HL-60/S4 treated with retinoic acid at 250 ng/mL for 4 days and 3 days (cell line): ENCODE measurements at regions not wholly inside any gene's neighbourhood (a gene's known extent, or its start where the extent isn't known, plus 50 kb on each side); places are given as distances from the start of the nearest gene placed in this dataset.

Experiments
- in situ Hi-C: fragments of 300-500 bp; cut with MboI; formaldehyde crosslinking; loops from 2 replicates; pipeline ENCODE4 v1.7.0; 2022; ENCODE audit warnings: low sequenced_read_pairs

GRCh38 chr9:108311745-108312144 lies 544.0 kb downstream of the ACTL7B start:
- in situ Hi-C loops = no loop called here

- in situ Hi-C loops = no loop called here
Measured at GRCh38 chr9:108310202-108310601, 545.6 kb downstream of the ACTL7B start.

DNA sequence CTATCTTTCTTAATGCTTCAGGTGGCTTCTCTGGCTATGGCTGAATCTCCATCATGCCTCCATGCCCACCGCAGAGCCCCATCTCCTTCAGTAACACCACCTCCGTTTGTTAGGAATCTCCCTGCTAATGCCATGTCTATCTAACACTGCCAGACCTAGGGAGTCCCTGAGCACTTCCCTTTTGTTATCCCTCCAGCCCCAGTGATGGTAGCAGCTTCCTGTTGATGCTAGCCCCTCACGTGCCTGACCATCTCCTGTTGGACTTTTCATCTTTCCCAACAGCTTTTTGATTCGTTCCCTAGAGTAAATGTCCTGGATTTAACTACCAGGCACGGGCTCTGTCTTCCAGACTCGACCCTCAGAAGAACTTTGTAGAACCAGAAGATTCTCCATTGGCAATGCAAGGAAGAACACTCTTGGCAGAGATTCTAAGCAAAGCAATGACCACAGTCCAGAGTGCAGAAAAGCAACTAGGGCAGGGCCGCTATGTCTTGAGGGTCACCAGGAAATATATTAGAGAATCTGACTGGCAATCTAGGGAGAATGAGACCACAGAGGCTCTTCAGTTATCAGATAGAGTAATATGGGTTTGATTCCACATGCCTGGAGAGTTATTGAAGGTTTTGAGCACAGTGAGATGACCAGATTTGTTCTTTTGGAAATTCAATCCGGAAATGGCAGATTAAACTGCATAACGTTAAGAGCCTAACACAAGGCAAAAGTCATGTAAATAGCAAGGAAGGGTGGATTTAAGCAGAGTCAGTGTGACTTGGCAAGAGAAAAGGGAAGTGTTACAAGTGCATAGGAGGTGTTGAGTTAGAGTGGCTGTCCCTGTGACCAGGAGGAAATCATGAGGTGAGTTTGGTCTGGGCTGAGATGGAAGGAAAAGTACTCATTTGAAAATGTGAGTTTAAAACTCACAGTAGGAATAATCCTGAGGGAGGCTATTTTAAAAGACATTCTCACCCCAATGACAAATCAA lies 555.2 kb downstream of the ACTL7B start:
- in situ Hi-C loops = no loop called here

DNA sequence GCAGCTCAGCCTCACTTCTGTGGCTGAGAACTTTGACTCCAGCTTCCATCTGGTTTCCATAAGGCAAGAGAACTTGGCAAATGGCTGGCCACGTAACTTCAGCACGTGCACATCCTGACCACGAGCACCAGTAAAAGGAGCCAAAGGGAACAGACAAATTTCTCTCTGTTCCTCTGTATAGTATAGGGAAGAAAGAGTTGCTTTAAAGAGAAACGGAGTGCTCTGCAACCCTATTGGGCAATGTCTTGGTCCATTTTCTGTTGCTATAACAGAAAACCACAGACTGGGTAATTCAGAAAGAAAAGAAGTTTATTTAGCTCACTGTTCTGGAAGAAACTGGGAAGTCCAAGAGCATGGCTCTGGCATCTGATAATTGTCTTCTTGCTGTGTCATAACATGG lies 558.7 kb downstream of the ACTL7B start:
- in situ Hi-C loops = no loop called here

DNA sequence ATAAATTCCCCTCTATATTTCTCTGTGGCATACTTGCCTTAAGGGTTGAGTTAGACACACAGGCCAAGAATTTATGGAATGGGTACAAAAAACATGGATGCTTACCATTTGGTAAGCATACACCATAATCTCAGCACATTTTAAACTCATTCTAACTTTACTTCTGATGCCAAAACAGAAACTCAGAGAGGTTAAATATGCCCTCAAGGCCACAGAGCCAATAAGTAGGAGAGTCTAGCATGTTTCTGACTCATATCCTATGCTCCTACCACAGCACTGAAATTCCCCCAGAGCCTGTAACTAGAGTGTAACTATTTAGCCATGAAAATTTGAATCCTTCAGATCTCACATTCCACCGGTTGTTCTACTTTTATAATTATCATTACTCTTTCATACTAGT lies 559.7 kb downstream of the ACTL7B start:
- in situ Hi-C loops = no loop called here

DNA sequence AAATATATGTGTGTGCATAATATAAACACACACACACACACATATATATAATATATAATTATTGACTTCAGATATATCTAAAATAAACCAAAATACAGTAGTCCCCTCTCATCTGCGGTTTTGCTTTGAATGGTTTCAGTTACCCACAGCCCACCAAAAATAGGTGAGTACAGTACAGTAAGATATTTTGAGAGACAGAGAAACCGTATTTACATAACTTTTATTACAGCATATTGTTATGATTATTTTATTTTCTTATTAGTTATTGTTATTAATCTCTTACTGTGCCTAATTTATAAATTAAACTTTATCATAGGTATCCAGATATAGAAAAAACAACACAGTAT lies 564.2 kb downstream of the ACTL7B start:
- in situ Hi-C loops = no loop called here

DNA sequence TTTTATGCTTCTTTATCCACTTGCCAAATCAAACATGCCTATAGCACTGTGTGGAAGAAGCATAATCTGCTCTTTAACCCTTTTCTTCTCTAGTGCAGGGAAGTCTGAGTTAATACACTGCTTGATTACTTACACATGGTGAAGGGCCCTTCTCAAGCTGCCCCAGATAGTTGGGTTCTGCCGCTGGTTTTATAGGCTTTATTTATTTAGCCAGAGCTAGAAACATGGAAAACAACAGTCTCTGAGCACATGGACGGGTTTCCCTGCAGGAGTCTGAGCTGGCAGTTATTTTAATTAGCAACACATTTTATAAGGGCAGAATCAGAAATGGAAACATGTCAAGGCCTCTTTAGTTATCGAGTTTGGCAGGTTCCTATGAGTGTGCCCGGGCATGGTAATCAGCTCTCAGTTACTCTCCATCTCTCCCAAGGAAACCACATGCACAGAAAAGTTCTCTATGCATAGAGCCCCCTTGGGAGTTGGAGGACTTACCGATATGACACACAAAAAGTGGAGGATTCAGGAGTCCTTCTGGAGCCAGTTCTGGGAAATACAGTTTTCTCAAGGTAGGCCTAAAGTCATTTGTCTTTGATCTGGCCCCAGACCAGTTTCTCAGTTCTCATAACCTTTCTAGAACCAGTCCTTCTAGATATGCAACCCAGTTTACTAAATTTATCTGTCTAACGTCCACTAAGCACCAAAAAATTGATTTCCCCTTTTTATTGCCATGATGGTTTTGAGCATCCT lies 564.8 kb downstream of the ACTL7B start:
- in situ Hi-C loops = no loop called here

- in situ Hi-C loops = no loop called here
Measured at GRCh38 chr9:108286638-108287206, 569.1 kb downstream of the ACTL7B start.

DNA sequence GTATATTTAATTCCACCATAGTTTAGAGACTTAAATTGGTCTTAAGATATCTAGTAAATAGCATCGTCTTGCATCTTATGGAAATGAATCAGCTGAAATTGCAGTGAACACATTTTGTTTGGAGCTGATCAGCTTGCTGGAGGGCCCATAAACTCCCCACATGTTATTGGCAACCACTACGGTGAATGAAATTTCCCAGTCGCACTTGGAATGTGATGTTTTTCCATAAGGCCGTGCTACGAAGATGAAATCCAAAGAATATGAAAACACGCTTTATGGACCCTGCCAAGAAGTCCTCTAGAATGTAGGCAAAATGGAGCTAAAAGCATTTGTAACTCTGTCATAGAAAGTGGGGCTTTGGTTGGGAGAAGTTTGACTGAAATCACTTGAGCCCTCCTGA lies 572.1 kb downstream of the ACTL7B start:
- in situ Hi-C loops = no loop called here

GRCh38 chr9:108282872-108283271 lies 572.9 kb downstream of the ACTL7B start:
- in situ Hi-C loops = no loop called here

DNA sequence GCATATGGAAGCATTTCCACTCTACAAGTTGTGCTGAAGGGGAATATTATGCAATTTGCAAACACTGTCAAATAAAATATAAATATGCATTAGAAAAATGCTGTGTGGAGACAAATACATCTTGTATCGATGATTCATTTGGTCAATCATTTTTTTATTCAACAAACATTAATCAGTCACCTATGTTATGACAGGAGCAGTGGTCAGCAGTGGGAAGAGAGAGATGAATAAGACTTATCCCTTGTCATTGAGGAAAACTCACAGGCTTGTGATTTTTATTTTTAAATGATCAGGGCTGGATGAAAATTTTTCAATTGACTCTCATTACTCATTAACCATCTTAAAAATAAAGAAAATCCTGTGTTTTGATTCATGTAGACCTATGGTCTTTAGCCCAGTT lies 574.1 kb downstream of the ACTL7B start:
- in situ Hi-C loops = no loop called here

DNA sequence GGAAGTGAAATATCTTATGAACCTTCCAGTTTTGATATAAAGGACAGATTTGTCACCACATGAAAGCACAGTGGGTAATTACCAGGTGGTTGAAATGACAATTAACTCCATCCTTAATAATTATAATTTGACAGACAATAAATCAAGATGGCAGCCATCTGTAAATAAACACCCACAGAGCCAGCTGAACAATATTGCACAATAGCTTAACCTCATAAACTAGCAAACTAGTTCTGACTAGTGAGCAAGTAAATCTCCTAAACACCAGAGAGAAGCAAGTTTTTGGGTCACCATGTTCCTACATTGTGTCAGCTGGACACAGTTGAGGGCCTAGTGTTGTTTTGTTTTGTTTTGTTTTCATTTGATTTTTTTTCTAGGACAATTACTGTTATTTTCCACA lies 577.4 kb downstream of the ACTL7B start:
- in situ Hi-C loops = no loop called here

- in situ Hi-C loops = no loop called here
Measured at GRCh38 chr9:108277216-108277615, 578.6 kb downstream of the ACTL7B start.

GRCh38 chr9:108275906-108276305 lies 579.9 kb downstream of the ACTL7B start:
- in situ Hi-C loops = no loop called here

GRCh38 chr9:108274971-108275370 lies 580.8 kb downstream of the ACTL7B start:
- in situ Hi-C loops = loop anchor here (25.0 kb wide), 1 partner anchor 788 kb away; the partner anchor contains the start of gene KLF4

DNA sequence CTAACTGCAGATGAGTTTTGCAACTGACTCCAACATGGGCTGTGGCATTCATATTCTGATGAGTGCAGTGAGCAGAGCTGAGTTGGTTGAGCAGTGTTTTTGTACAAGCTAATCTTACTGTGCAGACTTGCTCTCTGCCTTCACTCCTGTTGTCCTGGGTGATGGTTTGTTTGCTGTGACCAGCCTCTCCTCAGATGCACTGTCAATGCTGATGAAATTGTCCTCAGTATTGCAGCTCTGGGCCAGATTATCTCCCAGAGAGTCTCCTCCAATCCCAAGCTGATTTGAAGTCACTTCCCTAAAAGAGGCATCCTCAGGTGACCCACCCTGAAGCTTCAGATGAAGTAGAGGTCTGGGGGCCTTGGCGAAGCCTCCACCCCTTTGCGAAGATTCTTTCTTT lies 581.8 kb downstream of the ACTL7B start:
- in situ Hi-C loops = loop anchor here (25.0 kb wide), 1 partner anchor 787 kb away; the partner anchor contains the start of gene KLF4

GRCh38 chr9:108272349-108272899 lies 583.4 kb downstream of the ACTL7B start:
- in situ Hi-C loops = loop anchor here (25.0 kb wide), 1 partner anchor 785 kb away; the partner anchor contains the start of gene KLF4

- in situ Hi-C loops = loop anchor here (25.0 kb wide), 1 partner anchor 784 kb away; the partner anchor contains the start of gene KLF4
Measured at GRCh38 chr9:108271646-108272348, 584.0 kb downstream of the ACTL7B start.

DNA sequence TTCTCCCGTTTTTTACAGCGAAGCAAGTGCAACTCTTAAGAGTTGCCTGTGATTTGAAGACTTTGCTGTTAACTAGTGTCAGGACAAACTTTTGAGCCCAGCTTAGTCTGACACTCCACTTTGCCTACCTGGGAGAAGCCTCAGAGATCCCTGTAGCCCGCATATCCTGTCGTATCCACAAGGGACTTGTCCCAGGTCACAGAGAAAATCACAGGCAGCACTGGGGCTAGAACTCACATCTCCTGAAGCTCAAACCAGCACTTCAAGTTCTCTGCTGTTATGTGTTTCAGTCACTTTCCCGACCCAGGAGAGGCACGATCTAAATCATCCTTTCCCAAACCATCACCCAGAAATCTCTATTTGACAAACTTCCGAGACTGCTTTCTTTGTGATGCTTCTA lies 584.5 kb downstream of the ACTL7B start:
- in situ Hi-C loops = loop anchor here (25.0 kb wide), 1 partner anchor 784 kb away; the partner anchor contains the start of gene KLF4

DNA sequence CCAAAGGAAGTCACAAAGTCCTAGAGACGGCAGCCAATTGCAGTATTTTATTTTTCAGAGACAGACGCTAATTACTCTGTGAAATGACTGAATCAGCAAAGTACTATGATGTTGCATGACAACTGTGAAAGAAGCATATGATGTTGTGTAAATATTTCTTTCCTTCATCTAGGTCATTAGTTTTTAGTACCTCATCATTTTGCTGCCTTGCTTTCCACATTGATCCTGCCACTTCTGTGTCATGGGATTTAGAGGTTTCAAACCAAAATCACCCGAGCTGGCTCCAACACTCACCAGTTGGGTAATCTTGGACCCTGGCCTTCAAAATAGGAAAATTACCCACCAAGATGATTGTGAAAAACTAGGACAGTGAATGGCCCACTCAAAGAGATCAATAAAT lies 585.2 kb downstream of the ACTL7B start:
- in situ Hi-C loops = loop anchor here (25.0 kb wide), 1 partner anchor 783 kb away; the partner anchor contains the start of gene KLF4
